Erythroblast (primary cell): ENCODE measurements at regions not wholly inside any gene's neighbourhood (a gene's known extent, or its start where the extent isn't known, plus 50 kb on each side); places are given as distances from the start of the nearest gene placed in this dataset.

Source experiments
- GATA1 ChIP-seq: IDR thresholded peaks from 2 replicates; pipeline ENCODE4 v1.6.1; 2011; ENCODE audit warnings: low read depth, mild to moderate bottlenecking, control low read depth, low read length, moderate library complexity
- POLR2A ChIP-seq: IDR thresholded peaks from 2 replicates; pipeline ENCODE4 v1.6.1; 2011; ENCODE audit warnings: mild to moderate bottlenecking, low read length

DNA sequence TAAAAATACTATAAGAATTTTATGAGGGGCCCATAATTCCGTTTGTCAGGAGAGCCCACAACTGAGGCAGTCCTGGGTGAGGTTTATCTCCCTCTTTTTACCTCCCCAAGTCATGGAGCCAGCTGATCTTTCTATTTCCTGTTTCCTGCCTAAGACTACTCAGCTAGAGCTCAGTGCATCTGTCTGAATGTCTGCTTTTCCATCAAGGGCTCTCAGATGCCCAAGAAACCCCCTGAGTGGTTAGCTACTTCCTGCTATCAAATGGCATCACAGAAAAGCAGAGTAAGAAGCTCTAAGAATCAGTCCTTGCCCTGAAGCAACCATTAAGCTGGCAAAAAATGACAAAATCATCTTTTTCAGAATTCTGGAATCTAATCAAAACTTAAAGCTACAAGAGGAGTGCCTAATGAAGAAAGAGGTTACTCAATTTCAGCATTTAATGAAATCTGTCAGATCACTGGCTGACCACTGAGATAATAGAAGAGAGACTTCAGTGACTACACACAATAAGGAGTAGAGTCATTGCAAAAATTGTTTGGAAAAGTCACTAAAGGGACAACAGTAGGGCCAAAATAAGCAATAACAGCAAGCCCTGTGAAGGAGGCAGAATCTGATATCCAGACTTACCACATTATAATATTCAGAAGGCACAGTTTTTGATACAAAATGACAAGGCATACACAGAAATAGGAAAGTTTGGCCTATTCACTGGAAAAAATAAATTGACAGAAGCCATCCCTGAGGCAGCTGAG is 150.1 kb downstream of the CYB561 start:
- TF ChIP-seq POLR2A (no peak), GATA1 (no peak)
